ENCODE measurements at regions not wholly inside any gene's neighbourhood (a gene's known extent, or its start where the extent isn't known, plus 50 kb on each side); places are given as distances from the start of the nearest gene placed in this dataset.
"Not testable (repeated sequence)": the region's sequence is repeated elsewhere in the genome, so short reads cannot be mapped to it uniquely, and the experiment has no call there.

- DNase-seq: not testable (repeated sequence)
Observed at GRCh38 chrX:3881898-3882552, 168.6 kb upstream of the PRKX start.

DNA sequence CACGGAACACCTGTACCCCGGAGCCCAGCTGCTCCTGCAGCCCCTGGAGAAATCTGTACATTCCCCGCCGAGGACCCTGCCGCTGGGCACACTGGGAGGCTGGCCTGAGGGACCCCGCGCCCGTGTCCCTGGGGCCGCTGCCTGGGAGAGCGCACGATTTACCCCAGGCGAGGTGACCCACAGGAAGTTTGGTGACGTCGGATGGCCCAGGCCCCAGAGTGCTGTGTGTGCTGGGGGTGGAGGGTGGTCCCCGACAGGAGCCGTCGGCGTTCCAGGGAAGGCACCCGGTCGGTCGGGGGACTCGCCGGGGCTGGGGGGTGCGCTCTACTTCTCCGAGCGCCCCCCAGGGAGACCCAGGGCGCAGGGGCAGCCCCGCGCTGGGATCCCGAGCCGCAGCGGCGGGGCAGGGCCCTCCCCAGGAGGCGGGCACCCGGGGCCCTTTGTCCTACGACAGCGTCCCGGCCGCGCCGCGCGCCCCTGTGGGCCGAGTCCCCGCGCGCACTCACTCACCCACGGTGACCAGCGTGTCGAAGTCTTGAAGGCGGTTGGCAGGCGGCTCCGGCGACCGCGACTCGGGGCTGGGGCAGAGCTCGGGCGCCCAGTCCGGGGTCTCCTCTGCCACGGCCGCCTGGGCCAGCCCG is 167.9 kb upstream of the PRKX start:
- not testable (repeated sequence) for DNase-seq

- not testable (repeated sequence) for DNase-seq
Observed at GRCh38 chrX:3876393-3876792, 162.9 kb upstream of the PRKX start.

GRCh38 chrX:3875638-3876037 is 162.2 kb upstream of the PRKX start:
- DNase-seq: not testable (repeated sequence)

DNA sequence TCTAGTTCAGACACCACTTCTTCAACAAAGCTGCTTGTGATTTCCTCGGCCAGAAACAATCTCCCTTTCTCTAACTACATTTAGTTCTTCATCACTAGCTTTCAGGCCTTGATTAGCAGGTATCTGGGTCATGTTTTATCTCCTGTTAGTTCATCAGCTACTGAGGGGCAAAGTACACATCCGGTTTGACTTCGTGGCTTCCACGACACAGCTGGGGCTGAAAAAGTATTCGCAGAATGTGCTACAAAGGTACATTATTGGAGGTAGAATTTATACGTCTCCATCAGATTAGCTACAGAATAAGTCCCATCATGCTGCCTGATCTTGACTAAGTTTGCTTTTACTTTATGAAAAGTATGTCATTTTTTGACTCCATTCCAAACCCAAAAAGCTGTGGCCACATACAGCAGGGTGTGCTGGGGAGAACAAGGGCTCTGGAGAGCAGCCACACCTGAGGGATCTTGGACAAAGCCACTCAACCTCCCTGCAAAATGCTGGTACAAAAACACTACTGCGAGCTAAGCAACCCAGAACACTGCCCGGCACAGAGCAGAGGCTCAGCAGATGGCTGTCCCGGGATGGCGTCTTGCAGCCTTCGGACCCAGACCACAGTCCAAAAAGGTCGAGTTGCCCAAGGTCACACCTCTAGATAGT is 158.9 kb upstream of the PRKX start:
- DNase-seq: not testable (repeated sequence)

GRCh38 chrX:3867067-3867831 is 153.8 kb upstream of the PRKX start:
- not testable (repeated sequence) for DNase-seq

GRCh38 chrX:3858332-3858731 is 144.9 kb upstream of the PRKX start:
- not testable (repeated sequence) for DNase-seq

- DNase-seq: not testable (repeated sequence)
Observed at GRCh38 chrX:3843522-3844145, 130.2 kb upstream of the PRKX start.

DNA sequence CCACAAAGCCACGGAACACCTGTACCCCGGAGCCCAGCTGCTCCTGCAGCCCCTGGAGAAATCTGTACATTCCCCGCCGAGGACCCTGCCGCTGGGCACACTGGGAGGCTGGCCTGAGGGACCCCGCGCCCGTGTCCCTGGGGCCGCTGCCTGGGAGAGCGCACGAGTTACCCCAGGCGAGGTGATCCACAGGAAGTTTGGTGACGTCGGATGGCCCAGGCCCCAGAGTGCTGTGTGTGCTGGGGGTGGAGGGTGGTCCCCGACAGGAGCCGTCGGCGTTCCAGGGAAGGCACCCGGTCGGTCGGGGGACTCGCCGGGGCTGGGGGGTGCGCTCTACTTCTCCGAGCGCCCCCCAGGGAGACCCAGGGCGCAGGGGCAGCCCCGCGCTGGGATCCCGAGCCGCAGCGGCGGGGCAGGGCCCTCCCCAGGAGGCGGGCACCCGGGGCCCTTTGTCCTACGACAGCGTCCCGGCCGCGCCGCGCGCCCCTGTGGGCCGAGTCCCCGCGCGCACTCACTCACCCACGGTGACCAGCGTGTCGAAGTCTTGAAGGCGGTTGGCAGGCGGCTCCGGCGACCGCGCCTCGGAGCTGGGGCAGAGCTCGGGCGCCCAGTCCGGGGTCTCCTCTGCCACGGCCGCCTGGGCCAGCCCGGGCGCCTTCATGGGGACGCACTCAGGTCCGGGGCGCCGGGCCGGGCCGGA is 129.5 kb upstream of the PRKX start:
- DNase-seq: peak; percentile 9

- DNase-seq: not testable (repeated sequence)
Observed at GRCh38 chrX:3838754-3839153, 125.3 kb upstream of the PRKX start.

GRCh38 chrX:3837958-3838643 is 124.7 kb upstream of the PRKX start:
- DNase-seq: not testable (repeated sequence)

DNA sequence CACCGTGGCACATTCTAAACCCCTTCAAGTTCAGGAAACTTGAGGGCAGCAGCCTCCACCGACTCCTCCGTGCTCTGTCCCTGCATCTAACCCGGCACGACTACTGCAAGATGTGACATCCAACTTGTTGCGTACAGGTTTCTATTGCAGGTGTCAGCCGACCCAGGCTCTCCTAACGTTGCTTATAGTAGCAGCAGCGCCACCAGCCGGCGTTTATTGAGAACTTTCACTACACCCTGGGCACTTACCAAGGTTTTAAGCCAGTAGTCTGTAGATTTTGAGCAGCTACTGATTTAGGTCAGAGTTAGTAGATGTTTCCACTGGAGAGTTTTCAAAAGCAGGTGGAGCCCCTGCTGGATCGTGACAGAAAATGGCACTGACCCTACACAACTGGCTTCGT is 123.8 kb upstream of the PRKX start:
- not testable (repeated sequence) for DNase-seq

DNA sequence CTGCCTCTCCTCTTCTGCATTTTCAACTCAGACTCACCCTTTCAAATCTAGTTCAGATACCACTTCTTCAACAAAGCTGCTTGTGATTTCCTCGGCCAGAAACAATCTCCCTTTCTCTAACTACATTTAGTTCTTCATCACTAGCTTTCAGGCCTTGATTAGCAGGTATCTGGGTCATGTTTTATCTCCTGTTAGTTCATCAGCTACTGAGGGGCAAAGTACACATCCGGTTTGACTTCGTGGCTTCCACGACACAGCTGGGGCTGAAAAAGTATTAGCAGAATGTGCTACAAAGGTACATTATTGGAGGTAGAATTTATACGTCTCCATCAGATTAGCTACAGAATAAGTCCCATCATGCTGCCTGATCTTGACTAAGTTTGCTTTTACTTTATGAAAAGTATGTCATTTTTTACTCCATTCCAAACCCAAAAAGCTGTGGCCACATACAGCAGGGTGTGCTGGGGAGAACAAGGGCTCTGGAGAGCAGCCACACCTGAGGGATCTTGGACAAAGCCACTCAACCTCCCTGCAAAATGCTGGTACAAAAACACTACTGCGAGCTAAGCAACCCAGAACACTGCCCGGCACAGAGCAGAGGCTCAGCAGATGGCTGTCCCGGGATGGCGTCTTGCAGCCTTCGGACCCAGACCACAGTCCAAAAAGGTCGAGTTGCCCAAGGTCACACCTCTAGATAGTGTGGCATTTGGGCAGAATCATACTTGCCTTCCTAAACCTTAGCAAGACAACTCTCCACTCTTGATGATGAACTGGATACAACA is 120.5 kb upstream of the PRKX start:
- not testable (repeated sequence) for DNase-seq

GRCh38 chrX:3830020-3830419 is 116.6 kb upstream of the PRKX start:
- DNase-seq: not testable (repeated sequence)

GRCh38 chrX:3829041-3829531 is 115.6 kb upstream of the PRKX start:
- DNase-seq: not testable (repeated sequence)

DNA sequence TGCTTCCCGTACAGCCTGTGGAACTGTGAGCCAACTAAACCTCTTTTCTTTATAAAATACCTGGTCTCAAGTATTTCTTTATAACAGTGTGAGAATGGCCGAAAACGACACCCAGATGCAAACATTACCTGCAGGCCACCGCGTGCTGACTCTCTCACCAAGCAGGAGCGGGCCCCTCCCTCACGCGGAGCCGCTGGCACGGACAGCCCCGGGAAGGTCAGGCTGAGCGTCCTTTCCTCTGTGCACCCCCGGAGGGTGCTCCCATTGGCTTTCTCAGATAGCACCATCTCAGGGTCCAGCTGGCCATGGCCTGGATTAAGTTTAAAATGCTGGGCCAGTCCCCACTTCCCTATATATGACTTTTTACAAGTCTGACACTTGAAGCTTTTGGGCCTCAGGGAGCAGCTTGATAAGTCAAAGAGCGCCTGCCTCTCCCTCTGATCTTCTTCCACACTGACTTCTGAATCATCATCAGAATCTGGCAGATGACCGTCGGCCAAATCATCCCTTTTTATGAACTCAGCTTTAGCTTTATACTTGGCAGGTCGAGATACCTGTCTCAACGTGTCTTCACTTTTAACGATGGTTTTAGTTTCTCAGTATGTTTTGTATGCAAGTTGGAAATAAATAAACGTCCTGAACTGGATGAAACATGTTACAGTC is 115.1 kb upstream of the PRKX start:
- not testable (repeated sequence) for DNase-seq

GRCh38 chrX:3824008-3824407 is 110.6 kb upstream of the PRKX start:
- not testable (repeated sequence) for DNase-seq

DNA sequence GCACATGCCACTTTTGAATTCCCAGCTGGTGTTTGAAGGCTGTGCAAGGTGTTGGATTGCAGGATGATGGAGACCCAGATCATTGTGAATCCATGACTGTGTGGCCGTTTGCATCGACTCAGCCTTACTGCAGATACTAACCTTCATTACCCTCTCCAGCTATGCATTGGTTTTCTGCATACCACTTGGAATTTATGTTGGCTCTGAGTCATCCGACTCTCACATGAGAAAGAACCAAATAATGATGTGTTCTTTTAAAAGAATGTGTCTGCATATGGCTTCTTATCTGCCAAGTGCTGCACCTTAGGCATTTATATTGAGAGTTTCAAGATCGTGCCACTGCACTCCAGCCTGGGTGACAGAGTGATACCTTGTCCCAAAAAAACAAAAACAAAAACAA is 106.7 kb upstream of the PRKX start:
- no peak for DNase-seq

DNA sequence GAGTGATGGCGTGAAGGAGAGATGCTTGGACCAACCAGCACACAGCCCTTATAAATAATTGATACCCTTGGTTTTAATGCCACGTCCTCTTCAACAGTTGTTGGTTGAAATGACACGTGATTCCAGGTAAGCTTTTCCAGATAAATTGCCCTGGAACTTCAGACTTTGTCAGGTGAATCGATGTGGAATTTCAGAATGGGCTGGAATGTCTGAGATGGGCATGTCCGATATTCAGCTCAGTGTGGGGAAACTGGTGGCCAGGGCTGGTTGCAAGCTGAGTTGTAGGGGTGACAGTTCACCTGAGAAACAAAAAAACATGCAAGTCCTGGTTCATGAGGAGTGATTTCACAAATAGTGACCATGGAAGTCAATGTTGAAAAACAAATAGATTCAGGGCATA is 104.0 kb upstream of the PRKX start:
- DNase-seq: not testable (repeated sequence)

All from NCI-H2171 (cell line).